HepG2 (cell line): ENCODE measurements at regions not wholly inside any gene's neighbourhood (a gene's known extent, or its start where the extent isn't known, plus 50 kb on each side); places are given as distances from the start of the nearest gene placed in this dataset.

Experiments
- ATAC-seq: fragments of 200-7000 bp; cut with Tn5 transposase; 3 replicates; pipeline ENCODE4 v1.9.1; 2020; ENCODE audit warnings: mild to moderate bottlenecking, moderate library complexity
- BruUV-seq: library from RNA; stranded (reverse); fragments of 400-500 nt; replicated peaks from 2 replicates; lab custom pipeline; 2021; lab: Mats Ljungman, UMichigan
- CTCF ChIA-PET: fragments of 300-600 bp; formaldehyde crosslinking; extraction: SDS; loops from one replicate; lab custom pipeline; 2021; ENCODE audit warnings: low total read pairs, inconsistent platforms, low intra/inter-chr PET ratio; lab: Yijun Ruan, JAX
- POLR2A ChIA-PET: fragments of 350-600 bp; sonication (Branson Sonifier 250); formaldehyde crosslinking; loops from one replicate; lab custom pipeline; 2020; ENCODE audit warnings: antibody characterized with exemption, inconsistent platforms; lab: Yijun Ruan, JAX
- DNase-seq: peaks from one replicate; pipeline ENCODE4 v3.0.0-alpha.2; 2015; ENCODE audit warnings: low spot score
- FAIRE-seq: peaks from 3 replicates; lab custom pipeline; 2011; peaks lifted over from hg19 to GRCh38; lab: Jason Lieb, UNC
- H2AFZ ChIP-seq: one replicate; pipeline ENCODE4 v1.6.1; 2011; ENCODE audit warnings: low read length, inconsistent platforms
- H3K27ac ChIP-seq: fragments of 300-600 bp; 3 replicates; pipeline ENCODE4 v1.8.0; 2011; ENCODE audit warnings: mixed run types, mild to moderate bottlenecking, mixed read lengths, low read length, inconsistent platforms; ENCODE audit not compliant: insufficient read depth; ENCODE audit errors: extremely low read length
- H3K27me3 ChIP-seq, 2 experiments: fragments of 200-600 bp in 1 of 2; 2 replicates in 1 of 2; 3 replicates in 1 of 2; pipeline versions ENCODE4 v1.6.0 to v1.8.0; 2011; ENCODE audit warnings: low read length in 2 of 2, mild to moderate bottlenecking in 2 of 2, moderate library complexity in 2 of 2, inconsistent platforms in 1 of 2; ENCODE audit not compliant: insufficient read depth in 2 of 2, control insufficient read depth in 1 of 2
- H3K36me3 ChIP-seq, 2 experiments: fragments of 200-600 bp in 1 of 2; replicated peaks in 1 of 2; 2 replicates in 1 of 2; 3 replicates in 1 of 2; pipeline versions ENCODE4 v1.5.1 to v1.8.0; 2011; ENCODE audit warnings: low read length in 2 of 2, inconsistent platforms in 1 of 2; ENCODE audit not compliant: insufficient read depth in 2 of 2, control insufficient read depth in 1 of 2
- H3K4me1 ChIP-seq: 2 replicates; pipeline ENCODE4 v1.5.1; 2012; ENCODE audit warnings: low read length, inconsistent platforms; ENCODE audit not compliant: insufficient read depth
- H3K4me2 ChIP-seq: 2 replicates; pipeline ENCODE4 v1.6.0; 2011; ENCODE audit warnings: low read depth, low read length, inconsistent platforms
- H3K4me3 ChIP-seq, 3 experiments: fragments of 200-600 bp in 1 of 3; sonication (generic), shearing (Covaris generic) in 1 of 3; replicated peaks in 1 of 3; 2 replicates each; pipeline ENCODE4 v1.5.1; 2011 to 2016; ENCODE audit warnings: low read length in 3 of 3, inconsistent platforms in 2 of 3, low read depth in 2 of 3, mild to moderate bottlenecking in 2 of 3, control low read depth in 1 of 3, mixed read lengths in 1 of 3; ENCODE audit not compliant: insufficient read depth in 1 of 3
- H3K79me2 ChIP-seq: one replicate; pipeline ENCODE4 v1.6.1; 2011; ENCODE audit warnings: low read length, inconsistent platforms; ENCODE audit not compliant: insufficient read depth
- H3K9ac ChIP-seq: 2 replicates; pipeline ENCODE4 v1.6.0; 2011; ENCODE audit warnings: mild to moderate bottlenecking, low read depth, low read length, inconsistent platforms; ENCODE audit not compliant: insufficient read depth
- H3K9me3 ChIP-seq: 2 replicates; pipeline ENCODE4 v1.5.1; 2012; ENCODE audit warnings: mild to moderate bottlenecking, low read length
- H4K20me1 ChIP-seq: 2 replicates; pipeline ENCODE4 v1.6.0; 2011; ENCODE audit warnings: inconsistent platforms, mild to moderate bottlenecking, low read length, moderate library complexity; ENCODE audit not compliant: insufficient read depth
- AFF4 ChIP-seq: sonication (generic); formaldehyde crosslinking; IDR thresholded peaks from 2 replicates; pipeline ENCODE4 v1.4.0; 2020; ENCODE audit warnings: missing genetic modification reagents
- BRCA1 ChIP-seq: sonication (generic); formaldehyde crosslinking; IDR thresholded peaks from 2 replicates; pipeline ENCODE4 v1.4.0; 2020; ENCODE audit warnings: missing genetic modification reagents
- ELF4 ChIP-seq: sonication (generic); formaldehyde crosslinking; IDR thresholded peaks from 2 replicates; pipeline ENCODE4 v1.5.0; 2020; ENCODE audit warnings: missing genetic modification reagents, mild to moderate bottlenecking, moderate library complexity, borderline replicate concordance
- HOXA5 ChIP-seq: sonication (generic); formaldehyde crosslinking; IDR thresholded peaks from 2 replicates; pipeline ENCODE4 v1.4.0; 2020; ENCODE audit warnings: missing genetic modification reagents
- IKZF1 ChIP-seq: fragments of 450-650 bp; IDR thresholded peaks from 2 replicates; pipeline ENCODE4 v1.7.1; 2016
- MLXIP ChIP-seq: sonication (generic); formaldehyde crosslinking; IDR thresholded peaks from 2 replicates; pipeline ENCODE4 v1.9.0; 2021; ENCODE audit warnings: missing genetic modification reagents, borderline replicate concordance
- NFE2 ChIP-seq: sonication (generic); formaldehyde crosslinking; IDR thresholded peaks from 2 replicates; pipeline ENCODE4 v1.4.0; 2020; ENCODE audit warnings: missing genetic modification reagents
- RXRA ChIP-seq: sonication (generic); formaldehyde crosslinking; IDR thresholded peaks from 2 replicates; pipeline ENCODE4 v1.5.1; 2020; ENCODE audit warnings: missing genetic modification reagents
- SMAD9 ChIP-seq: sonication (generic); formaldehyde crosslinking; IDR thresholded peaks from 2 replicates; pipeline ENCODE4 v1.5.1; 2020; ENCODE audit warnings: mild to moderate bottlenecking, missing genetic modification reagents
- SRY ChIP-seq: sonication (generic); formaldehyde crosslinking; IDR thresholded peaks from 2 replicates; pipeline ENCODE4 v1.8.0; 2022; ENCODE audit warnings: mild to moderate bottlenecking, missing genetic modification reagents
- THAP11 ChIP-seq: IDR thresholded peaks from 2 replicates; pipeline ENCODE4 v1.6.1; 2016; ENCODE audit warnings: missing biosample characterization, missing genetic modification reagents
- TRIM22 ChIP-seq: fragments of 450-650 bp; IDR thresholded peaks from 2 replicates; pipeline ENCODE4 v1.6.1; 2017
- ZNF317 ChIP-seq: sonication (generic); formaldehyde crosslinking; IDR thresholded peaks from 2 replicates; pipeline ENCODE4 v1.5.0; 2020; ENCODE audit warnings: mild to moderate bottlenecking, missing genetic modification reagents
- WGBS: methylation state at CpG from one replicate; pipeline ENCODE4 v1.1.6; 2017; ENCODE audit warnings: low lambda C conversion rate; 5-methylcytosine and 5-hydroxymethylcytosine counted together
- in situ Hi-C: cut with HindIII; loops from 2 replicates; pipeline ENCODE4 v1.10.0; 2017; ENCODE audit warnings: low pct_unique_long_range_greater_than_20kb; ENCODE audit not compliant: extremely low pct_ligation_motif_present
- intact Hi-C: fragments of 100-400 bp; cut with micrococcal nuclease; formaldehyde crosslinking; loops from one replicate; pipeline ENCODE4 v1.10.0; 2022; ENCODE audit not compliant: unreplicated experiment

GRCh38 chr3:72327008-72327407, 521.2 kb downstream of the SHQ1 start:
- TF ChIP-seq NFE2 (CRISPR knock-in tag), result no peak
- TF ChIP-seq TRIM22, result no peak
- TF ChIP-seq RXRA (CRISPR knock-in tag), result no peak
- TF ChIP-seq AFF4, result no peak
- TF ChIP-seq SRY, result no peak
- no peak for TF ChIP-seq SMAD9 (CRISPR knock-in tag)
- TF ChIP-seq THAP11 (CRISPR knock-in tag), result no peak
- no peak for TF ChIP-seq ZNF317 (CRISPR knock-in tag)
- no peak for TF ChIP-seq HOXA5 (CRISPR knock-in tag)
- no peak for TF ChIP-seq BRCA1
- TF ChIP-seq ELF4 (CRISPR knock-in tag), result no peak
- TF ChIP-seq IKZF1, result no peak
- TF ChIP-seq MLXIP (CRISPR knock-in tag), result no peak
- intact Hi-C loops (no loop called here), in situ Hi-C loops (no loop called here)
- Histone ChIP-seq H3K4me1 (no peaks in the 10 kb centered on the region), H3K27me3 (peaks cover 2 to 13% of the 10 kb centered on the region in 2 experiments; a peak in 2 of 5 replicates), H3K9ac (no peak overlapping the region), H3K36me3 (no peaks in the 10 kb centered on the region), H3K79me2 (no peaks in the 10 kb centered on the region), H3K4me3 (no peak overlapping the region), H4K20me1 (no peaks in the 10 kb centered on the region), H3K4me2 (no peak overlapping the region), H3K27ac (no peak overlapping the region), H3K9me3 (no peaks in the 10 kb centered on the region), H2AFZ (no peak overlapping the region)
- ChIA-PET POLR2A (no interaction called here), CTCF (no interaction called here)
- no peak for ATAC-seq
- FAIRE-seq, result no peak
- WGBS, result 6% methylated on average over 5 of the region's 5 CpGs
- DNase-seq, result no peak
- BruUV-seq, result no TSS peak
